ENCODE measurements at regions not wholly inside any gene's neighbourhood (a gene's known extent, or its start where the extent isn't known, plus 50 kb on each side); places are given as distances from the start of the nearest gene placed in this dataset.
"Not testable (repeated sequence)": the region's sequence is repeated elsewhere in the genome, so short reads cannot be mapped to it uniquely, and the experiment has no call there.

- DNase-seq (ENCODE audit: low spot score) = no peak
Measured at GRCh38 chr1:191798178-191798577, 360.1 kb upstream of the RGS18 start.

- no peak for DNase-seq (ENCODE audit: low spot score)
Measured at GRCh38 chr1:191804311-191804710, 354.0 kb upstream of the RGS18 start.

- not testable (repeated sequence) for DNase-seq (ENCODE audit: low spot score)
Measured at GRCh38 chr1:191813593-191813992, 344.7 kb upstream of the RGS18 start.

- no peak for DNase-seq (ENCODE audit: low spot score)
Measured at GRCh38 chr1:191818198-191818597, 340.1 kb upstream of the RGS18 start.

- no peak for DNase-seq (ENCODE audit: low spot score)
Measured at GRCh38 chr1:191831572-191831971, 326.7 kb upstream of the RGS18 start.

- DNase-seq (ENCODE audit: low spot score) = no peak
Measured at GRCh38 chr1:191839891-191840290, 318.4 kb upstream of the RGS18 start.

- DNase-seq (ENCODE audit: low spot score) = no peak
Measured at GRCh38 chr1:191851799-191852595, 306.3 kb upstream of the RGS18 start.

GRCh38 chr1:191852907-191853306 lies 305.4 kb upstream of the RGS18 start:
- DNase-seq (ENCODE audit: low spot score) = no peak

GRCh38 chr1:191857600-191857999 lies 300.7 kb upstream of the RGS18 start:
- no peak for DNase-seq (ENCODE audit: low spot score)

GRCh38 chr1:191865479-191865878 lies 292.8 kb upstream of the RGS18 start:
- no peak for DNase-seq (ENCODE audit: low spot score)

GRCh38 chr1:191866155-191866554 lies 292.1 kb upstream of the RGS18 start:
- DNase-seq (ENCODE audit: low spot score) = no peak

- no peak for DNase-seq (ENCODE audit: low spot score)
Measured at GRCh38 chr1:191869790-191870312, 288.4 kb upstream of the RGS18 start.

GRCh38 chr1:191870490-191870889 lies 287.8 kb upstream of the RGS18 start:
- no peak for DNase-seq (ENCODE audit: low spot score)

- no peak for DNase-seq (ENCODE audit: low spot score)
Measured at GRCh38 chr1:191875994-191876393, 282.3 kb upstream of the RGS18 start.

GRCh38 chr1:191876631-191877030 lies 281.6 kb upstream of the RGS18 start:
- no peak for DNase-seq (ENCODE audit: low spot score)

GRCh38 chr1:191882870-191883269 lies 275.4 kb upstream of the RGS18 start:
- DNase-seq (ENCODE audit: low spot score) = no peak

GRCh38 chr1:191886977-191887376 lies 271.3 kb upstream of the RGS18 start:
- no peak for DNase-seq (ENCODE audit: low spot score)

GRCh38 chr1:191888996-191889622 lies 269.2 kb upstream of the RGS18 start:
- no peak for DNase-seq (ENCODE audit: low spot score)

GRCh38 chr1:191889623-191890003 lies 268.6 kb upstream of the RGS18 start:
- DNase-seq (ENCODE audit: low spot score) = no peak

GRCh38 chr1:191890433-191891088 lies 267.7 kb upstream of the RGS18 start:
- no peak for DNase-seq (ENCODE audit: low spot score)

GRCh38 chr1:191892716-191893115 lies 265.5 kb upstream of the RGS18 start:
- no peak for DNase-seq (ENCODE audit: low spot score)

- no peak for DNase-seq (ENCODE audit: low spot score)
Measured at GRCh38 chr1:191895049-191895448, 263.2 kb upstream of the RGS18 start.

GRCh38 chr1:191895462-191896058 lies 262.7 kb upstream of the RGS18 start:
- DNase-seq (ENCODE audit: low spot score) = no peak

All from putamen (tissue), 1 donor.